RCC 7860 (cell line): ENCODE measurements at regions not wholly inside any gene's neighbourhood (a gene's known extent, or its start where the extent isn't known, plus 50 kb on each side); places are given as distances from the start of the nearest gene placed in this dataset.

Source experiments
- DNase-seq: peaks from one replicate; pipeline ENCODE4 v3.0.0-alpha.2; 2015; ENCODE audit warnings: low spot score
- FAIRE-seq: peaks from 2 replicates; lab custom pipeline; 2012; peaks lifted over from hg19 to GRCh38; lab: Jason Lieb, UNC

- DNase-seq (no peak), FAIRE-seq (no peak)
These were observed 56.0 kb upstream of the ARGLU1 start for GRCh38 chr13:106623799-106624460.

- DNase-seq (no peak), FAIRE-seq (no peak)
These were observed 53.9 kb upstream of the ARGLU1 start for GRCh38 chr13:106621833-106622232.

GRCh38 chr13:106619688-106620555, 52.0 kb upstream of the ARGLU1 start:
- DNase-seq, result peak; percentile 41
- FAIRE-seq, result peak; percentile 39
